ES-I3 (cell line): ENCODE measurements at regions not wholly inside any gene's neighbourhood (a gene's known extent, or its start where the extent isn't known, plus 50 kb on each side); places are given as distances from the start of the nearest gene placed in this dataset.
"Not testable (repeated sequence)": the region's sequence is repeated elsewhere in the genome, so short reads cannot be mapped to it uniquely, and the experiment has no call there.

Experiments
- H3K36me3 ChIP-seq: 2 replicates; pipeline ENCODE4 v1.6.1; 2013; ENCODE audit warnings: mild to moderate bottlenecking, low read length, control low read depth, moderate library complexity; ENCODE audit not compliant: insufficient read depth
- H3K4me1 ChIP-seq: 2 replicates; pipeline ENCODE4 v1.6.1; 2013; ENCODE audit warnings: mild to moderate bottlenecking, control low read depth, low read length; ENCODE audit not compliant: insufficient read depth
- H3K9ac ChIP-seq: 2 replicates; pipeline ENCODE4 v1.6.1; 2013; ENCODE audit warnings: low read depth, mild to moderate bottlenecking, low read length, moderate library complexity
- H3K9me3 ChIP-seq: 2 replicates; pipeline ENCODE4 v1.6.1; 2013; ENCODE audit warnings: mild to moderate bottlenecking, low read length, moderate library complexity; ENCODE audit not compliant: control insufficient read depth, insufficient read depth

DNA sequence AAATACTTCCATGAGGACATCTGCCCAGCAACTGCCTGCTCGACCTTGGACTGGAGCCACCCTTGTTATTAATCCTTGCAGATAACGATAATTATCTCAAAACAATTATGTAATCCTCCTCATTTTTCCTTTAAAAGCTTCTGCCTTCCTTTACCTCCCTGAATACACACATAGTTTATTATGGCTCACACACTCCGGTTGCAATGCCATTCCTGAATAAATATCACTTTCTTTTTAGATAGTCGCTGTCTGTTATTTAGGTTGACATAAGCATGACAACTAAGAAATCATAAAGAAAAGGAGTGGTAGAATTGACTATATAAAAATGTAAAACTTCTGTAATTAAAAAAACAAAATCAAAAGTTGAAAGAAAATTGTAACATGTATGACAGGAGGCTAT, 64.8 kb downstream of the B4GALT7 start:
- H3K9ac ChIP-seq, H3K9me3 ChIP-seq, H3K36me3 ChIP-seq, H3K4me1 ChIP-seq: not testable (repeated sequence)

DNA sequence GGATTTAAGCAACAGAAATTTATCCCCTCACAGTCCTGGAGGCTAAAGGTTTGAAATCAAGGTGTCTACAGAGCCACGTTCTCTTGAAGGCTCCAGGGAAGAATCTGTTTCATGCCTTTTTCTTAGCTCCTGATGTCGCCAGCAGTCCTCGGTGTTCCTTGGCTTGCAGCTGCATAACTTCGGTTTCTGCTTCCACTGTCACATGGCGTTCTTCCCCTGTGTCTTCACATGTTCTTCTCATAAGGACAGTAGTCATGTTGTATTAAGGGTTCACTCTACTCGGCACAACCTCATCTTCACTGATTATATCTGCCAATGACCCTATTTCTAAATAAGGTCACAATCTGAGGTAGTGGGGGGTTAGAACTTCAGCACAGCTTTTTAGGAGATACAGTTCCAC, 65.2 kb downstream of the B4GALT7 start:
- not testable (repeated sequence) for H3K9ac ChIP-seq, H3K36me3 ChIP-seq, H3K4me1 ChIP-seq, H3K9me3 ChIP-seq

DNA sequence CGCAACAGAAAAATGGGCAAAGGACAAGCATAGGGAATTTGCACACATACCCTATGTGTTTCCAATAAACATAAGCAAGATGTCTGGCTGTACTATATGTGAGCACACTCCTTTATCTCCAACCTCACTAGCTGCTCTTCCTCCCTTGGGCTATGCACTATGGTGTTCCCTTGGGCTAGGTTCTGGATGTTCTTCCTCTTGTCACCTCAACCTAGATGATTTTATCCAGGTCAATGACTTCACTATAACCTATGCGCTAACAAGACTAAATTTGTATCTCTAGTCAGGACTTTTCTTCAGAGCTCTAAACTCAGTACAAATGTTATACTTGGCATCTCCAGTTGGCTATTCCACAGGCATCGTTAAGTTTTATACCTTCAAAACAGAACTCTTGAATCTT, 66.0 kb downstream of the B4GALT7 start:
- not testable (repeated sequence) for H3K9me3 ChIP-seq, H3K4me1 ChIP-seq, H3K9ac ChIP-seq, H3K36me3 ChIP-seq

DNA sequence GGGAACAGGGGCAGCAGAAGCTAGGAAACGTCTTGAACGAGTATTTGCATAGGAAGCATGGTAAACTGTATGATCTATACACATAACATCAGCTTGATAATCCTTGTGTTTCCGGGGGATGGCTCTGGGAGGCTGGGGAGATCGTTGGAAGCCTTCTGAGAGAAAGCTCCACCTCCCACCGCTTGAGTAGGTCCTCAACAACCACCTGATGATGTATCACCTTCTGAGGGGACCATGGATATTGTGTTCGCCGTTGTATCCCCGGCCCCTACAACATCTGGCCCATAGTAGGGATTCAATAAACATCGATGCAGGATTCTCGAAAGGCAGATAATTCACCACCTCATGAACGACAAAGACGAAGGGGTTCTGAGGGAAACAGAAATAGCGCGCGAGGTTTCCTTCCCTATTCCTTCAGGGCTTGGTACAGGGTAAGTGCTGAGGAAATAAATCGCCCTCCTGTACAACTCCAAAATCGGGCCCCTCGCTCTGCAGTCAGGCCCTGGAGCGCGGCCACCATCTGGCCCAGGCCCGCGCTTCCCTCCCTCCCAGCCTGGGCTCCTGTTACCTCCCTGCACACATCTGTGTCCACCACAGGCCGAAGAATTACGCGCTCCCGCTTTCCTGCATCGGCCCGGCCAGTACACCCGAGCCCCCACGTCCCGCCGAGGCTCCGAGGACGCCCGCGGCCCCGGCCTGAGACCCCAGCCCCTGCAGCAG, 71.3 kb downstream of the B4GALT7 start:
- H3K9me3 ChIP-seq, H3K36me3 ChIP-seq, H3K4me1 ChIP-seq: not testable (repeated sequence)
- H3K9ac ChIP-seq = peak overlapping the region; percentile 28; the same call in 1 of the 2 replicates

DNA sequence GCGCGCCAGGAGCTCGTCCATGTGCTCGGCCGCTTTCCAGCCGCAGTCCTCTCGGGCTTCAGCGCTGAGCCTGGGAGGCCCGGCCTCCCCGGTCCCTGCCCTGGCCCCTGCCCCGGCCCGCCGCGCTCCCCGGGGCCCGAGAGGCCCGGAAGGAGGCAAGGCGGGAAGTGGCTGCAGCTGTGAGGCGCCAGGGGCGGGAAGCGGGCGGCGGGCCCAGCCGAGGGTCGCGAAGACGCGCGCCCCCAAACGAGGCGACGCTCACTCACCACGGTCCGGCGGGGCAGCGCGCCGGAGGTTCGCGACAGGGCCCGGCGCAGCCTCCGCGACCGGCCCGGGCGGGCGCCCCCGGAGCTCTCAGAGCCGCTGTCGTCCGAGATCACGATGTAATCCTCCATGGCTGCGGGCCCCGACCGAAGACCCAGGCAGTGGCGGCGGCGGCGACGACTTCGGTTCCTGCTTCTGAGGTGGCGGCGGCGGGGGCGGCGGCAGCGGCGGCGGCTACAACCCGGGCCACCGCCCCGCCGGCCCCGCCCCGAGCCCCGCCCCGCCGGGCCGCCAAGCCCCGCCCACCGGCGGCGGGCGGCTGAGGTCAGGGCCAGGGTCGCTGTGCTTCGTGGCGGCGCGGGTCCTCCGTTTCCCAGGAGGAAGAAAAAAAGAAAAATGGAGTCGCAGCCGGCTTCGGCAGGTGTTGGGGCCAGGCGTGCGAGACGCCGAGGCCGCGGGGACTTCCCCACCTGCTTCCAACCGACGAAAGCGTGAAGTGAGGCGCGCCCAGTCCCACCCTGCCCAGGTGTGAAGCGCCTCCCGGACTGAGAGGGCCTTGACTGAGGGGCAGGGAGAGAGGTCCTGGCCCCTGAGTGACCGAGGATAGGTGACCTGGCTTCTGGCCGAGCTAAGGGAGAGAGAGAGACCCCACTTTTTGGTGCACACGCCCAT, 72.1 kb downstream of the B4GALT7 start:
- not testable (repeated sequence) for H3K9ac ChIP-seq

More for the DNA sequence above, 72.1 kb downstream of the B4GALT7 start:
- H3K36me3 ChIP-seq, H3K4me1 ChIP-seq, H3K9me3 ChIP-seq: not testable (repeated sequence)
